ENCODE measurements at regions not wholly inside any gene's neighbourhood (a gene's known extent, or its start where the extent isn't known, plus 50 kb on each side); places are given as distances from the start of the nearest gene placed in this dataset.

DNA sequence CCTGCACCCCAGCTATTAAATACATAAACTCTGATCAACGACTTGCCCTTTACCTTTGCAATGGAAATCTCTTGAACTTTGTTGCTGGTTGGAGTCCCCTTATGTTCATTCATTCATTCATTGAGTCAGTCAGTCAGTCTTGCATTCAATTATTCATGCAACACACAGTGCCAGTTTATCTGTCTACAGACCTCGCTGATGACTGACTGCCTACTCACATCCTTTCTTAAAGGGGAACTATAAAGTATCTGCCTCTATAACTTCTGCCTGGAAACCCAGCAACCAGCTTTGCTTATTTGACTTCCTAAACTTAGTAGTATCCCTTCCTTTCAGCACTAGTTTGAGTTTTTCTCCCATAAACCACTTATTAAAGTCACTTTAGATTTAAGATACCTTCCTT is 620.8 kb upstream of the ADGRL3 start:
- TF ChIP-seq, protein P1, sequence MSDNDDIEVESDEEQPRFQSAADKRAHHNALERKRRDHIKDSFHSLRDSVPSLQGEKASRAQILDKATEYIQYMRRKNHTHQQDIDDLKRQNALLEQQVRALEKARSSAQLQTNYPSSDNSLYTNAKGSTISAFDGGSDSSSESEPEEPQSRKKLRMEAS (IDR thresholded peaks at IDR 0.05): no peak
- TF ChIP-seq TAF1 (IDR thresholded peaks at IDR 0.05; ENCODE audit: low read depth) (no peak), RAD21 (IDR thresholded peaks at IDR 0.05; ENCODE audit: low read depth) (no peak), TEAD4 (IDR thresholded peaks at IDR 0.05) (no peak), FOXM1 (IDR thresholded peaks at IDR 0.05; ENCODE audit: borderline replicate concordance, low read depth) (no peak), NFIC (IDR thresholded peaks at IDR 0.05) (no peak), EGR1 (IDR thresholded peaks at IDR 0.05) (no peak), CREB1 (IDR thresholded peaks at IDR 0.05; ENCODE audit: low read depth) (no peak), EP300 (IDR thresholded peaks at IDR 0.05; ENCODE audit: borderline replicate concordance) (no peak), TCF12 (IDR thresholded peaks at IDR 0.05; ENCODE audit: low read depth) (no peak), CEBPB (IDR thresholded peaks at IDR 0.05) (no peak), ZBTB7A (IDR thresholded peaks at IDR 0.05; ENCODE audit: low read depth) (no peak)
- TF ChIP-seq, protein P2, sequence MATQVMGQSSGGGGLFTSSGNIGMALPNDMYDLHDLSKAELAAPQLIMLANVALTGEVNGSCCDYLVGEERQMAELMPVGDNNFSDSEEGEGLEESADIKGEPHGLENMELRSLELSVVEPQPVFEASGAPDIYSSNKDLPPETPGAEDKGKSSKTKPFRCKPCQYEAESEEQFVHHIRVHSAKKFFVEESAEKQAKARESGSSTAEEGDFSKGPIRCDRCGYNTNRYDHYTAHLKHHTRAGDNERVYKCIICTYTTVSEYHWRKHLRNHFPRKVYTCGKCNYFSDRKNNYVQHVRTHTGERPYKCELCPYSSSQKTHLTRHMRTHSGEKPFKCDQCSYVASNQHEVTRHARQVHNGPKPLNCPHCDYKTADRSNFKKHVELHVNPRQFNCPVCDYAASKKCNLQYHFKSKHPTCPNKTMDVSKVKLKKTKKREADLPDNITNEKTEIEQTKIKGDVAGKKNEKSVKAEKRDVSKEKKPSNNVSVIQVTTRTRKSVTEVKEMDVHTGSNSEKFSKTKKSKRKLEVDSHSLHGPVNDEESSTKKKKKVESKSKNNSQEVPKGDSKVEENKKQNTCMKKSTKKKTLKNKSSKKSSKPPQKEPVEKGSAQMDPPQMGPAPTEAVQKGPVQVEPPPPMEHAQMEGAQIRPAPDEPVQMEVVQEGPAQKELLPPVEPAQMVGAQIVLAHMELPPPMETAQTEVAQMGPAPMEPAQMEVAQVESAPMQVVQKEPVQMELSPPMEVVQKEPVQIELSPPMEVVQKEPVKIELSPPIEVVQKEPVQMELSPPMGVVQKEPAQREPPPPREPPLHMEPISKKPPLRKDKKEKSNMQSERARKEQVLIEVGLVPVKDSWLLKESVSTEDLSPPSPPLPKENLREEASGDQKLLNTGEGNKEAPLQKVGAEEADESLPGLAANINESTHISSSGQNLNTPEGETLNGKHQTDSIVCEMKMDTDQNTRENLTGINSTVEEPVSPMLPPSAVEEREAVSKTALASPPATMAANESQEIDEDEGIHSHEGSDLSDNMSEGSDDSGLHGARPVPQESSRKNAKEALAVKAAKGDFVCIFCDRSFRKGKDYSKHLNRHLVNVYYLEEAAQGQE (IDR thresholded peaks at IDR 0.05; ENCODE audit: low read depth): no peak
- TF ChIP-seq, protein P3, sequence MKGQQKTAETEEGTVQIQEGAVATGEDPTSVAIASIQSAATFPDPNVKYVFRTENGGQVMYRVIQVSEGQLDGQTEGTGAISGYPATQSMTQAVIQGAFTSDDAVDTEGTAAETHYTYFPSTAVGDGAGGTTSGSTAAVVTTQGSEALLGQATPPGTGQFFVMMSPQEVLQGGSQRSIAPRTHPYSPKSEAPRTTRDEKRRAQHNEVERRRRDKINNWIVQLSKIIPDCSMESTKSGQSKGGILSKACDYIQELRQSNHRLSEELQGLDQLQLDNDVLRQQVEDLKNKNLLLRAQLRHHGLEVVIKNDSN (IDR thresholded peaks at IDR 0.05): no peak

DNA sequence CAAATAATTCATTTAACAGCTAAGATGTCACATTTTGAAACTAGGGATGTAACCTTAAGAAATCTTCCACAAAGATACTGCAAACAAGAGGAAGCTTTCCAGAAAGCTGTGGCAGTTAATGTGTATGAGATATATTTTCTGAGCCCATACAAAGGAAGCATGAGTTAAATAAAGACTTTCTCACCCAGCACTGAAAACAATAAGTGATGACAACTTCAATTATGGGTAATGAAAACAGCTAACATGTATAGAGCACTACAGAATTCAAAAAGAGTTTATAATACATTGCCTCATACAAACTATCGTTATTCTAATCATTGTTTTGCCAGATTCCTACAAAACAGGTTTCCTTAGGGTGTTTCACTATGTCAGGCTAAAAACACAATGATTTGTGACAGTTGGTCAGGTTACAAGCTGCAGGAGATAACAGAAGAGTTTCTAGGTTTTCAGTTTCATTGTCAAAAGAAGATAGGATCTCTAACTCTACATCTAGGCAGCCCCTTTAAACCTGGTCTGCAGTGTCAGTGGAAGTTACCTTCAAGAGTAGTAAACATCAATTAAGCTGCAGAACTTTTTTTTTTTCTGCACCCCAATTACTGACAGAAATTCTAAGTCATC is 618.1 kb upstream of the ADGRL3 start:
- TF ChIP-seq CREB1 (IDR thresholded peaks at IDR 0.05; ENCODE audit: low read depth) (no peak), TCF12 (IDR thresholded peaks at IDR 0.05; ENCODE audit: low read depth) (no peak), FOXM1 (IDR thresholded peaks at IDR 0.05; ENCODE audit: borderline replicate concordance, low read depth) (no peak), RAD21 (IDR thresholded peaks at IDR 0.05; ENCODE audit: low read depth) (no peak), TEAD4 (IDR thresholded peaks at IDR 0.05) (no peak), NFIC (IDR thresholded peaks at IDR 0.05) (no peak), EP300 (IDR thresholded peaks at IDR 0.05; ENCODE audit: borderline replicate concordance) (no peak), YY1 (IDR thresholded peaks at IDR 0.05; ENCODE audit: low read depth) (no peak)
- TF ChIP-seq, protein P3 (IDR thresholded peaks at IDR 0.05): no peak
- TF ChIP-seq, protein P1 (IDR thresholded peaks at IDR 0.05): no peak

DNA sequence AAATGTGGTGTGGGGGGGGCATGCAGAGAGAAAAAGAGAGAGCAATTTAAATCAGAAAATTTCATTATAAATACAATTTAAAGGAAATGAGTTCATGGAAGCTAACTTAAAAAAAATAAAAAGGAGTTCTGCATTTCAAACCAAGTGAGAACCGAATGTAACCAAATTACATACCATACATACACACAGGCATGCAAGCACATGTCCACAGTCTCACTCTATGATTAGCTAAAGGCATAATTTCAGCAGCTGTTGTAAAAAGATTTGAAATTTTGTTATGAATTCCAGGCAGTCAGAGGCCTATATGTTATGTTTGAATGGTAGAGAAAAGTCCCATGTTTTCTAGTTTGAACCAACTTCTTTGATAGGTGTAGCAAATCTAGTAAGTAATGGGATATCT is 611.6 kb upstream of the ADGRL3 start:
- TF ChIP-seq TEAD4 (IDR thresholded peaks at IDR 0.05) (no peak), EGR1 (IDR thresholded peaks at IDR 0.05) (no peak), TAF1 (IDR thresholded peaks at IDR 0.05; ENCODE audit: low read depth) (no peak), YY1 (IDR thresholded peaks at IDR 0.05; ENCODE audit: low read depth) (no peak), ZBTB7A (IDR thresholded peaks at IDR 0.05; ENCODE audit: low read depth) (no peak), TCF12 (IDR thresholded peaks at IDR 0.05; ENCODE audit: low read depth) (no peak), FOXM1 (IDR thresholded peaks at IDR 0.05; ENCODE audit: borderline replicate concordance, low read depth) (no peak), CEBPB (IDR thresholded peaks at IDR 0.05) (no peak), RAD21 (IDR thresholded peaks at IDR 0.05; ENCODE audit: low read depth) (no peak), NFIC (IDR thresholded peaks at IDR 0.05) (no peak), EP300 (IDR thresholded peaks at IDR 0.05; ENCODE audit: borderline replicate concordance) (no peak)
- TF ChIP-seq, protein P1 (IDR thresholded peaks at IDR 0.05): no peak
- TF ChIP-seq, protein P2 (IDR thresholded peaks at IDR 0.05; ENCODE audit: low read depth): no peak

DNA sequence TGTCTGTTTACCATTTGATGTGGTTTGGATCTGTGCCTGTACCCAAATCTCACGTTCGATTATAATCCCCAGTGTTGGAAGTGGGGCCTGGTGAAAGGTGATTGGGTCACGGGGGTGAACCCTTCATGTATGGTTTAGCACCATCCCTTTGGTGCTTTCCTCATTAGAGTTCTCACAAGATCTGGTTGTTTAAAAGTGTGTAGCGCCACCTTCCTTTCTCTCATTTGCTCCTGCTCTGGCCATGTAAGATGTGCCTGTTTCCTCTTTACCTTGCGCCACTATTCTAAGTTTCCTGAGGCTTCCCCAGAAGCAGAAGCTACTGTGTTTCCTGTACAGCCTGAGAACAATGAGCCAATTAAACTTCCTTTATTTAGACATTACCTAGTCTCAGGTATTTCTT is 610.7 kb upstream of the ADGRL3 start:
- no peak for TF ChIP-seq CEBPB (IDR thresholded peaks at IDR 0.05)
- TF ChIP-seq TEAD4 (IDR thresholded peaks at IDR 0.05): no peak
- TF ChIP-seq ZBTB7A (IDR thresholded peaks at IDR 0.05; ENCODE audit: low read depth): no peak
- no peak for TF ChIP-seq EGR1 (IDR thresholded peaks at IDR 0.05)
- TF ChIP-seq EP300 (IDR thresholded peaks at IDR 0.05; ENCODE audit: borderline replicate concordance): no peak
- TF ChIP-seq NFIC (IDR thresholded peaks at IDR 0.05): no peak
- no peak for TF ChIP-seq CREB1 (IDR thresholded peaks at IDR 0.05; ENCODE audit: low read depth)
- no peak for TF ChIP-seq YY1 (IDR thresholded peaks at IDR 0.05; ENCODE audit: low read depth)
- TF ChIP-seq TCF12 (IDR thresholded peaks at IDR 0.05; ENCODE audit: low read depth): no peak
- TF ChIP-seq, protein P3 (IDR thresholded peaks at IDR 0.05): no peak

DNA sequence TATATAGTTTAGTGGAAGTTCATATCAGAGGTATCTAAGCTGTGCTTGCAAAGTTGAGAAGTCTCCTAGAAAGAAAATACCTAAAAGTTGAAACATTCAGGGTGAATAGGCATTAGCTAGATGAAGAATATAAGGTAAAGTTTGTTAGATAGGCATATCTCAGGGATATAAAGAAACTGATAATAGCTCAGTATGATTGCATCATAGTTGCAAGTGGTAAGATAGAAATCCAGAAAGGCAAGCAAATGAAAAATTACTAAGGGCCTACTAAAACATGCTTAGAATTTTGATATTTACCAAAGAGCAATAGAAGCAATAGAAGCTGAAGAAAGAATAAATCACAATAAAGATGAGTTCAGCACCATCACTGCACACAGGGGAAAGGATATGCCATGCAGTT is 610.0 kb upstream of the ADGRL3 start:
- TF ChIP-seq, protein P1 (IDR thresholded peaks at IDR 0.05): no peak
- no peak for TF ChIP-seq EP300 (IDR thresholded peaks at IDR 0.05; ENCODE audit: borderline replicate concordance)
- no peak for TF ChIP-seq NFIC (IDR thresholded peaks at IDR 0.05)
- TF ChIP-seq TEAD4 (IDR thresholded peaks at IDR 0.05): no peak
- TF ChIP-seq, protein P3 (IDR thresholded peaks at IDR 0.05): no peak
- no peak for TF ChIP-seq FOXM1 (IDR thresholded peaks at IDR 0.05; ENCODE audit: borderline replicate concordance, low read depth)
- TF ChIP-seq RAD21 (IDR thresholded peaks at IDR 0.05; ENCODE audit: low read depth): no peak
- no peak for TF ChIP-seq ZBTB7A (IDR thresholded peaks at IDR 0.05; ENCODE audit: low read depth)
- no peak for TF ChIP-seq CREB1 (IDR thresholded peaks at IDR 0.05; ENCODE audit: low read depth)
- no peak for TF ChIP-seq YY1 (IDR thresholded peaks at IDR 0.05; ENCODE audit: low read depth)
- TF ChIP-seq EGR1 (IDR thresholded peaks at IDR 0.05): no peak
- TF ChIP-seq TAF1 (IDR thresholded peaks at IDR 0.05; ENCODE audit: low read depth): no peak

Data from Ishikawa (cell line).